ENCODE measurements at regions not wholly inside any gene's neighbourhood (a gene's known extent, or its start where the extent isn't known, plus 50 kb on each side); places are given as distances from the start of the nearest gene placed in this dataset.

- no peak for TF ChIP-seq CTCF (optimal IDR thresholded peaks at IDR 0.05 in 1 of 3, IDR thresholded peaks at IDR 0.05 in 1 of 3, conservative IDR thresholded peaks at IDR 0.05 in 1 of 3; ENCODE audit: extremely low read depth in 1 of 3, insufficient read depth in 2 of 3, low read length in 3 of 3)
- TF ChIP-seq EZH2 (IDR thresholded peaks at IDR 0.05; ENCODE audit: low read length), result no peak
Observed at GRCh38 chr4:81541161-81541945, 69.6 kb upstream of the RASGEF1B start.

Measured in keratinocyte (primary cell).